SJSA1 (cell line): ENCODE measurements at regions not wholly inside any gene's neighbourhood (a gene's known extent, or its start where the extent isn't known, plus 50 kb on each side); places are given as distances from the start of the nearest gene placed in this dataset.

Source experiments
- DNase-seq, 2 experiments: peaks; one replicate each; pipeline ENCODE4 v3.0.0-alpha.2; 2015 to 2020; ENCODE audit warnings: low spot score in 2 of 2, low read depth in 1 of 2
- H3K27ac ChIP-seq: fragments of 250-450 bp; sonication (Bioruptor Pico); 2 replicates; pipeline ENCODE4 v1.5.1; 2020; ENCODE audit warnings: mild to moderate bottlenecking, moderate library complexity
- H3K27me3 ChIP-seq: fragments of 250-450 bp; sonication (Bioruptor Pico); replicated peaks from 2 replicates; pipeline ENCODE4 v1.5.1; 2020; ENCODE audit warnings: mild to moderate bottlenecking, moderate library complexity
- H3K36me3 ChIP-seq: fragments of 250-450 bp; sonication (Bioruptor Pico); 2 replicates; pipeline ENCODE4 v1.5.1; 2020; ENCODE audit warnings: mild to moderate bottlenecking
- H3K4me1 ChIP-seq: fragments of 250-450 bp; sonication (Bioruptor Pico); replicated peaks from 2 replicates; pipeline ENCODE4 v1.6.1; 2021; ENCODE audit warnings: mild to moderate bottlenecking
- H3K4me3 ChIP-seq: fragments of 250-450 bp; sonication (Bioruptor Pico); 2 replicates; pipeline ENCODE4 v1.5.1; 2020; ENCODE audit warnings: mild to moderate bottlenecking
- H3K9me3 ChIP-seq: fragments of 250-450 bp; sonication (Bioruptor Pico); replicated peaks from 2 replicates; pipeline ENCODE4 v1.5.1; 2020; ENCODE audit warnings: mild to moderate bottlenecking

DNA sequence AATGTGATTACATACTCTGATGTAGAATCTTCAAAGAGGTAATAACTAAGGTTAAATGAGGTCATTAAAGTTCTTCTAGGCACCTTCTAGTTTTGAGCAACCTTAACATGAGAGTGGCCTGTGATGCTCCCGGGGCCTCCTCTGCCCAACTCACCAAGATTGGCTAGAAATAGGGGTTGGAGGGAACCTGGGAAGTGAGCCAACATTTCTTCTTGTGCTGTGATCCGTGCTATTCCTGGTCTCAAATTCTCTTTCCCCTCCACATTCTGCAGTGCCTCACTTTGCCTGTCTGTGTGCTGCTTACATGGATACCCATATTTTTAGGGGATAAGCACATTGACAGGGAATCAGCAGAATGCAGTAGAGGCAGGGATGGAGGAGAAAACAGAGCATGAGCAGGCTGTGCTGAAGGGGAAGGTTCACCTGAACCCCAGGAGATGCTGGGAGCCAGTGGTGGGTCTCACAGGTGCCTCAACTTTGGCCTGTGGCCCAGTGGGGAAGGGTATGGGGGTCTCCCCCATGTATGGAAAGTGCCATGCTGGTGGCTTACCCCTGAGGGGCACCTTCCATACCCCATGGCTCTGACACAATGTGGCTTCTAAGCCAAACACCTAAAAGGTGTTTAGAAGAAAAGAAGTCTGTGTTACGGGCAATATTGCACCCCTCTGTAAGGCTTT is 164.7 kb upstream of the CHD6 start:
- Histone ChIP-seq H3K4me3 (no peak overlapping the region), H3K36me3 (no peaks in the 10 kb centered on the region), H3K27ac (no peak overlapping the region), H3K27me3 (no peaks in the 10 kb centered on the region), H3K9me3 (no peaks in the 10 kb centered on the region), H3K4me1 (no peaks in the 10 kb centered on the region)
- no peak for DNase-seq

DNA sequence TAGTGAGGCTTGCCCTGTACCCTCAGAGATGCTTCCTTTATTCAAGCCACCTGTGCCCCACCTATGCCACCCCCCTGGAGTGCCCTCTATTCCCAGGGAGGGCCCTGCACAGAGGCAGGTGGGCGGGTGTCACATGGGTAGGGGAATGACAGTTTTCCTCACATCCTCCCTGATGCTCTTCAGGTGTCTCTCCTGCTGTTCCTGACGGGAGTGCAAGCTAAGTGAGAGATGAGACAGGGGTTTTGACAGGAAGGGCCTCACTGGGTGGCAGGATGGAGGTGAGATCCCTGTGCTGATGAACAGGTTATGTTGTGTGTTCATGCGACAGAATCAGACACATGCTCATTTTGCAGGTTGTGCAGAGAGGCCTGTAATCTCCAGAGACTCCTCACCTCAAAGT is 164.1 kb upstream of the CHD6 start:
- Histone ChIP-seq H3K4me3 (no peak overlapping the region), H3K4me1 (no peaks in the 10 kb centered on the region), H3K36me3 (no peaks in the 10 kb centered on the region), H3K27me3 (no peaks in the 10 kb centered on the region), H3K27ac (no peak overlapping the region), H3K9me3 (no peaks in the 10 kb centered on the region)
- DNase-seq: no peak

DNA sequence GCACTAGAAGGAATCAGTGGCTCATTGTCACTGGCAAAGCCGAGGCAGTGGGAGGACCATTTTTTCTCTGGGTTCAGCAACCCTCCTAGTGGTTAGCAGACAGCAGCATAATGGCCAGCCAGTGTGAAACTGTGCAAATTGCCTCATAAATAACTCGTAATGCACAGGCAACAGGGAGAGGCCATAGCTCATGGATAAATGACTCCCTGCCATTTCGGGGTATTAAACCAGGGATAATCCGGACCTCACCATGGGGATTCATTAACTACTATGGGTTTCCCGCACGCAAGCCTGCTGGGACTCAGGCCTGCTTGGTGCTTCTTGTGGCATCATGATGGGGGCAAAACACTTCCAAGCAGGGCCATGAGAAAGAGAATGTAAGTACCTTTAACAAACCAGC is 158.2 kb upstream of the CHD6 start:
- no peak for DNase-seq
- Histone ChIP-seq H3K36me3 (no peaks in the 10 kb centered on the region), H3K27me3 (no peaks in the 10 kb centered on the region; the same call in none of the 2 replicates), H3K9me3 (no peaks in the 10 kb centered on the region), H3K4me3 (no peak overlapping the region), H3K27ac (no peak overlapping the region), H3K4me1 (no peaks in the 10 kb centered on the region)

DNA sequence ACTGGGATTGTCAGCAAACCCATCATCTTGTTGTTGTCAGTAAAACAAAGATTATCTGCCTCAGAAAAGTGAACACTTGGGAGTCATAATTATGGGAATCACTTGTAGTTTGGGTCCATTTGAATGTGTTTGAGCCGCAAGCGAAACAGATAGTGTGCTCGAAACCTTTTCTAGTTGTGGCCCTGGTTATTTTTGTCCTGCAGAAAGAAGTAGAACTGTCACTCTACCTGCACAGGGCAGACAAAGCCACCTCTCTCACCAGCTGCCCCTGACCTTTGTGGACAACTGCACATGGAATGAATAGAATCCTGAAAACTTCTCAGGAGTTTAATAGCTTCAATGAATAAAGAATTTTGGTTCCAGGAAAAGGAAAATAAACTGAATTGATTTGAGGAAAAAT is 156.1 kb upstream of the CHD6 start:
- no peak for DNase-seq
- no peaks in the 10 kb centered on the region for H3K9me3 ChIP-seq
- no peaks in the 10 kb centered on the region; the same call in none of the 2 replicates for H3K27me3 ChIP-seq
- H3K36me3 ChIP-seq: no peaks in the 10 kb centered on the region
- H3K27ac ChIP-seq: no peak overlapping the region
- no peaks in the 10 kb centered on the region for H3K4me1 ChIP-seq
- H3K4me3 ChIP-seq: no peak overlapping the region

DNA sequence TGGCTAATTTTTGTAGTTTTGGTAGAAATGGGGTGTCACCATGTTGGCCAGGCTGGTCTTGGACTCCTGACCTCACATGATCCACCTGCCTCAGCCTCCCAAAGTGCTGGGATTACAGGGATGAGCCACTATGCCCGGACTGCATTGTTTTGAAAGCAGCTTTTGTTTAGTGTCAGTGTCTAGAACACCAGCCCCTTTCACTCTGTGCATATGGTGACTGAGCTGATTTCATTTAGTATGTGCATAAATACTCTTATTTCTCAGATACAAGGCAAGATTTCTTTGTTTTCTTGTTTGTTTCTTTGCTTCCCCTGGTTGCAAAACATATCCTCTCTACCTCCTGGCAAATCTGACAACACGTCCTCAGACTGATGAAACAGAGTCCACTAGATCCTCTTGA is 152.8 kb upstream of the CHD6 start:
- no peaks in the 10 kb centered on the region for H3K4me1 ChIP-seq
- H3K36me3 ChIP-seq: no peaks in the 10 kb centered on the region
- H3K27ac ChIP-seq: no peak overlapping the region
- no peak for DNase-seq
- no peaks in the 10 kb centered on the region for H3K9me3 ChIP-seq
- H3K27me3 ChIP-seq: no peaks in the 10 kb centered on the region; the same call in none of the 2 replicates
- no peak overlapping the region for H3K4me3 ChIP-seq

DNA sequence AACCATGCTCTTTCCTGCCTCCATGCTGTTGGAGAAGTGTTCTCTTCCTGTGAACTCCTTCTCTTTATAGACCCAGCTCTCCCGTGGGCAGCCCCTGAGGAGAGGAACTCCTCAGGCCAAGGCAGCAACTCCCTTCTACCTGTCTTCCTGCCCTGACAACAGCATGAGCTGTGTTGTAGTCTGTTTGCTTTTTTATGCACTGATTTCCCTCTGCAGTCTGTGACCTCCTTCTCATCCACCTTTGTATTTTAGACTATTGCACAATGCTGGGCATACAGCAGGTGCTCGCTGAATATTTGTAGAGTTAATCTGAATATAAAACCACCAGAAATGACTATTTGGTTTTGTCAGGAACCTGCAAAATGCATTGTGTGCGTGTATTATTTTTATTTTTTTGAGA is 152.2 kb upstream of the CHD6 start:
- Histone ChIP-seq H3K9me3 (no peaks in the 10 kb centered on the region), H3K4me1 (no peaks in the 10 kb centered on the region), H3K27ac (no peak overlapping the region), H3K36me3 (no peaks in the 10 kb centered on the region), H3K27me3 (no peaks in the 10 kb centered on the region; the same call in none of the 2 replicates), H3K4me3 (no peak overlapping the region)
- no peak for DNase-seq

DNA sequence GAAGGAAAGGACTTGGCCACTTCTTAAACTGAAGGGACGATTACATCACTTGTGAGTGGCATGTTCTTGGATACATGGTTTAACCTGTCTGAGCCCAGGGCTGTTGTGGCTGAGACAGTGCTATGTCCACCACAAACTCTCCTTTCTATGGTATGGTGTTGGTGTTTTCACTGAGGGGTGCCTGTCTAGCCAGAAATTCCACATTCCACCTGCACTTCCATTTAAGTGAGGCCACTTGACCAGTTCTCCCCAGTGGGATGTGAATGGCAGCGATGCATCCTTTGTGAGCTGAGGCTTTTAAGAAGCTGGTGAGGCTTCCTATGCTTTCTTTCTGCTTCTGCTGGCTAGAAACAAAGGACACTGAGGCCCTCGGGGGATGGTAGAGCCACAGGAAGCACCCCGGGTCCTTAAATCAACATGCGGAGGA is 151.4 kb upstream of the CHD6 start:
- H3K36me3 ChIP-seq: no peaks in the 10 kb centered on the region
- H3K27ac ChIP-seq: no peak overlapping the region
- H3K9me3 ChIP-seq: no peaks in the 10 kb centered on the region
- no peak for DNase-seq
- H3K27me3 ChIP-seq: no peaks in the 10 kb centered on the region; the same call in 1 of the 2 replicates
- H3K4me3 ChIP-seq: no peak overlapping the region
- H3K4me1 ChIP-seq: no peaks in the 10 kb centered on the region

DNA sequence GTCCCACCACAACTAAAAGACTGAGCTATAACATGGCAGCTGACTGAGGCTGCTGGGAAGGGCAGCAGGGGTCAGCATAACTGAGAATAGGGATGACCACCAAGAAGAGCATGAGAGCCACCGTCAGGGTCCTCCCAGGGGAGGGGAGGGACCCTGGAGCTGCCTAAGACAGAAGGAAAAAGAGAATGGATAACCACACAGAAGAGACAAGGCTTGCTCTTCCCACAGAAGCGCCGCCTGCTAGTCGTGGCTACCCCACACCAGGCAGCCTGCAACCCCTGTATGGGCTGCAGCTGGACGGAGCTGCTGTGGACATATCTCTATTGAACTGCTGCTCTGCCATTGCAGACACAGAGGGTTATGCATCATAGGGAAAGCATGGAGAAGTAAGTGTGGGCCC is 132.0 kb upstream of the CHD6 start:
- peak in 1 of 2 experiments; percentile 16 for DNase-seq
- no peaks in the 10 kb centered on the region for H3K9me3 ChIP-seq
- peaks cover 3% of the 10 kb centered on the region; the same call in 1 of the 2 replicates for H3K27me3 ChIP-seq
- H3K4me3 ChIP-seq: no peak overlapping the region
- no peaks in the 10 kb centered on the region for H3K4me1 ChIP-seq
- no peaks in the 10 kb centered on the region for H3K36me3 ChIP-seq
- H3K27ac ChIP-seq: no peak overlapping the region

DNA sequence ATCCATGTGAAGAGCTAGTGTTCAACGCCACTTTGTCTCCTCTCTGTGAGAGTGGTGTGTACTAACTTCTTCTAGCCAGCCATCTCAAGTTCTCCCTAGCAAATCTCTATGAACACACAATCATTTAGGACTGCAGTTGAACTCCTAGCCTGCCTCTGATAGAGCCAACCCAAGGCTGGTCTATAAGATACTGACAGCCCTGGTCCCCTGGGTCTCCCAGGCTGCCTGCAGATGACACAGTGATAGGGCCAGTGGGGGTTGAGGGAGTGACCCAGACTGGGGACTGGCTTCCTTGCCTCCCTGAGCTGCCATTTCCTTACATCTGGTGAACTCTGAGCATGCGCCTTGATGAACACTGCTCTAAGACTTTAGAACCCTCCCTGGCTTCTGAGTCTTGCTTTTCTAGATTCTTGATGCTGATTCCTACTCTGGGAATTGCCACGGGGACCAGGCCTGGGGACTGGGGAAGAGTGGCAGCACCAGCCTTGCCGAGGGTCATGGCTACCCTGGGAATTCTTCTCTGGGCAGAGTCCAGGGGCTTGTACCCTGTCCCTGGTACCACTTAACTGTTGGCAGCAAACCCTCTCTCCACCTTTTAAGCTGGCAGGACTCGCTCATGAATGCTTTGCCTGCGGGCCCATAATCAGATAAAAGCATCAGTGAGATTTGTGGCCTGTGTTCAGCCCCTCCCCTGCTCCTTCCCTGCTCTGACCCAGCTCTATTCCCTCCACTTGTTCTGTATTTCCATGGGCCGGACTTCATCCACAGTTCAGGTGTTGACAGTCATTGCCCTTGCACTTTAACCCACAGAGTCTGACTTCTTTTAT is 130.8 kb upstream of the CHD6 start:
- Histone ChIP-seq H3K4me3 (no peak overlapping the region), H3K27me3 (peaks cover 3% of the 10 kb centered on the region; the same call in 1 of the 2 replicates), H3K9me3 (no peaks in the 10 kb centered on the region), H3K27ac (no peak overlapping the region), H3K4me1 (no peaks in the 10 kb centered on the region), H3K36me3 (no peaks in the 10 kb centered on the region)
- no peak for DNase-seq

DNA sequence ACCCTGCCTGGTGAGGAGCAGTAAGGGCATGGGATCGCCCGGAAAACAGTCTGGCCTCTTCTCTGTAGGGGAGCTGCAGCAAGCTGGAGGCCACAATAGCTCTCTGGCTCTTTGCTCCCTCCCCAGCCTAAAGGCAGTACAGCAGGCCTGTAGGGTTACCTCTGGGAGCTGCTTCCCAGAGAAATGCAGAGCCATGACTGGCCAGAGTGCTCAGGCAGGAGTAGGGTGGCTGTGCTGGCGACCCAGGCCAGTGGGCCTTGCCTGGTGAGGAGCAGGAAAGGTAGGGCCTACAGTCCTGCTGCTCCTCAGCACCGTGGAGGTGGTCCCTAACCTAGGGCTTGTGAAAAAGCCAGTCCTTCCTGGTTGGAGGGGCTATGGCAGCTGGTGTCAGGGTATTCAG is 129.9 kb upstream of the CHD6 start:
- Histone ChIP-seq H3K9me3 (no peaks in the 10 kb centered on the region), H3K27ac (no peak overlapping the region), H3K4me3 (no peak overlapping the region), H3K27me3 (peaks cover 3% of the 10 kb centered on the region; the same call in 1 of the 2 replicates), H3K4me1 (no peaks in the 10 kb centered on the region), H3K36me3 (no peaks in the 10 kb centered on the region)
- peak in 1 of 2 experiments; percentile 30 for DNase-seq

DNA sequence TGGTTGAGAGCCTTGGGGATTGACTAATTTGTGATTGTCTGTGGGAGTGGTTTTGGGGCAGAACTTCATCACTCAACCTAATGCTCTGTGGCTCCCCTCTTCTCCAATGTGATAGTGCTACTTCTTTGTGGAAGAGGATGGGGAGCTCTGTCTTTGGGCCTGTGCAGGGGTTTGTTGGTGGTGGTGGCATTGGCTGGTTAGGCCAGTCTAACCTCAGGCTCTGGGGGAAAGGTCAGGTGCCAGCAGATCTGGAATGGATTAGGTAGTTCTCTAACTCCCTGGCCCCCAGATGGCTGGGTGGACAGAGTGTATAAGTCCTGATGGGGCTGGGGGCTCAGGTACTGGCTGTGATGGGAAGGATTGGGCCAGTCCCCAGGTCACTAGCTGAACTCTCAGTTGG is 129.0 kb upstream of the CHD6 start:
- H3K4me3 ChIP-seq: no peak overlapping the region
- DNase-seq: no peak
- H3K36me3 ChIP-seq: no peaks in the 10 kb centered on the region
- H3K27ac ChIP-seq: no peak overlapping the region
- peaks cover 3% of the 10 kb centered on the region; the same call in 1 of the 2 replicates for H3K27me3 ChIP-seq
- H3K9me3 ChIP-seq: no peaks in the 10 kb centered on the region
- no peaks in the 10 kb centered on the region for H3K4me1 ChIP-seq

DNA sequence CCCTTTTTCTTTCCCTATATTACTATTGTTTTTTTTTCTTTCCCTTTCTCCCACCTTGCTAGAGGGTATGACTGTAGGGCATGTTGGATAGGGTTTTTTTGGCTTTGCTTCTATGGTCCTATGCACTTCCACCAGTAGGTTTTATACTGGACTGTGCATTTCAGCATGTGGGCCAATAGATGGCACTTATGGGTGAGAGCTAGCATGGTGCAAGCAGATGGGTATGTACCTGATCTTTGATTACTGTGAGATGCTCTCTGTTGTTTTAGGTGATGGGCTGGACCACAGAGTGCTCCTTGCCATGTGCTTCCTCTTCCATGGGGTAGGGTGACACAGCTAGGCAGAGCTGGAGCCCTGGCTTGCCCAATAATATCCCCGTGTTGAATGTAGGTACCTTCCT is 128.5 kb upstream of the CHD6 start:
- Histone ChIP-seq H3K4me1 (no peaks in the 10 kb centered on the region), H3K27ac (no peak overlapping the region), H3K27me3 (peaks cover 3% of the 10 kb centered on the region; the same call in 1 of the 2 replicates), H3K9me3 (no peaks in the 10 kb centered on the region), H3K36me3 (no peaks in the 10 kb centered on the region), H3K4me3 (no peak overlapping the region)
- DNase-seq: peak in 1 of 2 experiments; percentile 8

DNA sequence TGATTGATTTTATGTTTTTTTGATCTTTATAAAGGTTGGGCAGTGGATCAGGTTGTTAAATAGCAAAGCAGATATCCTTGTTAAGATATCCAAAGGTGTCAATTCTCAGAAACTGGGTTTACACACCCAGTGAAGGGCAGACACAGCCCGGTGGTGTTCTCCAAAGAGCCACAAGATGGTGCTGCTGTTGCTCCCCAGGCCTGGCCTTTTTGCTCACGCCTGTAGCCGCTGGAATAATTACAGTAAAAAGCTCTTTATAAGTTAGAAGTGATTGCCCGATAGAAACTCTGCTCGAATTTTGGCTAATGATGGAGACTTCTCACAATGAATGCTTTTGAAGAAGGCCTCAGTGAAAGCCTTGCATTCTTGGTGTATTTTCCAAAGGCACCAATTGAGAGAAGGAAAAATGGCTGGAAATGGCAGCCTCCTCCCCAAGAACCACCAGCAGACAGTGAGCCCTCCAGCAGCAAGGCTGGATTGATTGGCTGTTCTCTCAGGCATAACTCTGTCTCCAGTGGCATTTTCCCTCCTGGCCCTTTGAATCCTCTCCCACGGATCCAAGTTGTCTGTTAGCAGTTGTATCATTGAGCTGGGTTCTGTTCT is 120.5 kb upstream of the CHD6 start:
- no peaks in the 10 kb centered on the region; the same call in 1 of the 2 replicates for H3K9me3 ChIP-seq
- no peak overlapping the region for H3K27ac ChIP-seq
- no peak overlapping the region for H3K4me3 ChIP-seq
- H3K4me1 ChIP-seq: no peaks in the 10 kb centered on the region
- 0 out of 2 replicates have a peak, but pooled peaks cover 4% of the 10 kb centered on the region for H3K27me3 ChIP-seq
- DNase-seq: peak in 1 of 2 experiments; percentile 11
- H3K36me3 ChIP-seq: no peaks in the 10 kb centered on the region

DNA sequence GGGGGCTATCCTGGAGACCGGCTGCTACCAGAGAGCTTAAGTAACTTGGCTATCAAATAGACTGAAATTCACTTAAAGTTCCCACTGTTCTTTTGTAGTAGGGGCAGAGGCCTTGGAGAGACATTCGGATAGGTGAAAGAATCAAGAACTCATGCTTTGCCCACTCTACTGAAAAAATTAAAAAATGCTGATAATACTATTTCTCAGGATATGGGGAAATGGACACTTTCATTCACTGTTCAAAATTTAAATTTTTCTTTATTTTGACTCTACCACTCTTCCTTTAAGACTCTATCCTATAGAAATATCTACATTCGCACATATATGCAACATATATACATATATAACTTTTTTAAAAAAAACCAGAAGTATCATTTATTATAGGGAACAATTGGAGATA is 117.8 kb upstream of the CHD6 start:
- Histone ChIP-seq H3K36me3 (no peaks in the 10 kb centered on the region), H3K9me3 (no peaks in the 10 kb centered on the region; the same call in 1 of the 2 replicates), H3K4me3 (no peak overlapping the region), H3K27ac (no peak overlapping the region), H3K27me3 (no peaks in the 10 kb centered on the region), H3K4me1 (no peaks in the 10 kb centered on the region)
- DNase-seq: no peak
